HFFc6 (cell line): ENCODE measurements at regions not wholly inside any gene's neighbourhood (a gene's known extent, or its start where the extent isn't known, plus 50 kb on each side); places are given as distances from the start of the nearest gene placed in this dataset.

Source experiments
- DNase-seq: peaks from one replicate; pipeline ENCODE4 v3.0.0-alpha.2; 2018
- H3K27ac Mint-ChIP-seq: 2 replicates; pipeline ENCODE4 v1.8.0; 2020; ENCODE audit warnings: mild to moderate bottlenecking, mixed read lengths
- H3K27me3 Mint-ChIP-seq: 2 replicates; pipeline ENCODE4 v1.8.0; 2021; ENCODE audit warnings: mild to moderate bottlenecking, moderate library complexity, mixed read lengths; ENCODE audit not compliant: insufficient read depth
- H3K36me3 Mint-ChIP-seq: 2 replicates; pipeline ENCODE4 v1.8.0; 2021; ENCODE audit warnings: low read depth, mixed read lengths
- H3K4me1 Mint-ChIP-seq: 2 replicates; pipeline ENCODE4 v1.8.0; 2020; ENCODE audit warnings: low read depth, mixed read lengths
- H3K4me3 Mint-ChIP-seq: 2 replicates; pipeline ENCODE4 v1.8.0; 2020; ENCODE audit warnings: mild to moderate bottlenecking, moderate library complexity, mixed read lengths
- H3K9me3 Mint-ChIP-seq: 2 replicates; pipeline ENCODE4 v1.8.0; 2020; ENCODE audit warnings: mild to moderate bottlenecking, mixed read lengths
- TF ChIP-seq, protein P1 (sequence below): fragments of 200-600 bp; sonication (generic); IDR thresholded peaks from 2 replicates; pipeline ENCODE4 v1.5.0; 2021; ENCODE audit warnings: antibody characterized with exemption, mild to moderate bottlenecking

DNA sequence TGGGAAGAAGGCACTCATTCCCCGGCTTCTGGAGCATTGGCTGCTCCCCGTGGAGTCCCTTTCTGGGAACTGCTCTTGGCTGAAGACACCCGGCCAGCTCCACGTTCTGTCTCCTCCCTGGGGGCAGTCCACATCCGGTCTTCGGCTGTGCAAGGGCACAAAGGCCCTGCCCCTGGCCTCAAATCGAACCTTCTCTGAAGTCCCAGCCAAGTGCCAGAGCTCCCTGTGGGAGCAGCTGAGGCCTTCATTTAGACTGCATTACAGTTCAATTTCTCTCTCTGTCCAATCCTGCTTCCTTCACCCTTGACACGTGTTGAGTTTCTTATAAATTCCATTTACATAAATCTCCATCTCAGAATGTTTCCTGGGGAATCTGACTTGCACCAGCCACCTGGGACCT is 132.9 kb upstream of the POU3F1 start:
- Mint-ChIP-seq H3K36me3 (no peaks in the 10 kb centered on the region), H3K4me3 (no peak overlapping the region), H3K27ac (no peak overlapping the region), H3K27me3 (peaks cover 23% of the 10 kb centered on the region), H3K4me1 (no peaks in the 10 kb centered on the region), H3K9me3 (no peaks in the 10 kb centered on the region)
- DNase-seq, result no peak
- TF ChIP-seq, protein P1, sequence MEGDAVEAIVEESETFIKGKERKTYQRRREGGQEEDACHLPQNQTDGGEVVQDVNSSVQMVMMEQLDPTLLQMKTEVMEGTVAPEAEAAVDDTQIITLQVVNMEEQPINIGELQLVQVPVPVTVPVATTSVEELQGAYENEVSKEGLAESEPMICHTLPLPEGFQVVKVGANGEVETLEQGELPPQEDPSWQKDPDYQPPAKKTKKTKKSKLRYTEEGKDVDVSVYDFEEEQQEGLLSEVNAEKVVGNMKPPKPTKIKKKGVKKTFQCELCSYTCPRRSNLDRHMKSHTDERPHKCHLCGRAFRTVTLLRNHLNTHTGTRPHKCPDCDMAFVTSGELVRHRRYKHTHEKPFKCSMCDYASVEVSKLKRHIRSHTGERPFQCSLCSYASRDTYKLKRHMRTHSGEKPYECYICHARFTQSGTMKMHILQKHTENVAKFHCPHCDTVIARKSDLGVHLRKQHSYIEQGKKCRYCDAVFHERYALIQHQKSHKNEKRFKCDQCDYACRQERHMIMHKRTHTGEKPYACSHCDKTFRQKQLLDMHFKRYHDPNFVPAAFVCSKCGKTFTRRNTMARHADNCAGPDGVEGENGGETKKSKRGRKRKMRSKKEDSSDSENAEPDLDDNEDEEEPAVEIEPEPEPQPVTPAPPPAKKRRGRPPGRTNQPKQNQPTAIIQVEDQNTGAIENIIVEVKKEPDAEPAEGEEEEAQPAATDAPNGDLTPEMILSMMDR, result no peak

DNA sequence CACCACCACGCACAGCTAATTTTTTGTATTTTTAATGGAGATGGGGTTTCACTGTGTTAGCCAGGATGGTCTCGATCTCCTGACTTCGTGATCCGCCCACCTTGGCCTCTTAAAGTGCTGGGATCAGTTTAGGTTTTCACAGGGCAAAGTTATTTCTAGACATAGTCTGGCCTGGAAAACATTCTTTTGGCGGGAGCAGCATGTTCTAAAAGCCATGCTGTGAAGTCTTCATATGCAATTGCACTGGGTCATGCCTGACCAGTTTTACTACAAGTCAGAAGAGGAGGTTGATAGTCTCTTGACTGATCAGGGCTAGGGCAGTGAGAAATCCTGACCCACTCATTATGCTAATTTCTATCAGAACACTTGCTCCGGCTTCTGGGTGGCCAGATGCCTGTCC is 131.6 kb upstream of the POU3F1 start:
- TF ChIP-seq, protein P1, result no peak
- no peaks in the 10 kb centered on the region for H3K4me1 Mint-ChIP-seq
- H3K27ac Mint-ChIP-seq, result no peak overlapping the region
- no peak overlapping the region for H3K4me3 Mint-ChIP-seq
- no peaks in the 10 kb centered on the region for H3K36me3 Mint-ChIP-seq
- H3K9me3 Mint-ChIP-seq, result no peaks in the 10 kb centered on the region
- peaks cover 21% of the 10 kb centered on the region for H3K27me3 Mint-ChIP-seq
- no peak for DNase-seq

DNA sequence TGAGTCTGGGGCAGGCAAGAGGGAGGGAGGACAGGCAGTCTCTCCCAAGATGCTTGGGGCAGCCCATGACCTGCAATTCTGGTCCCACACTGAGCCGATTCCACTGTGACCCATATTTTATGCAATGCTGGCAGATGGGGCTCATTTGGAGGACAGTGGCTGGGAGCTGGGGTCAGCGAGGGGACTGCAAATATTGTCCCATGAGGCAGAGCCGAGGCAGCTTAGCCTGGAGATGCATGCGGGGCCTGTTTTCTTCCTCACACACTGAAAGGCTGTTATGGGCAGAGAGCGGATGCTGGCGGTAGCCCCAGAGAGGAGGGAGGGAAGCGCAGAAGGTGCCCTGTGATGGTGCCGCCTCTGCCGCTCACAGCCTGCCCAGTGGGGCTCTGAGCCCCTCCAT is 128.5 kb upstream of the POU3F1 start:
- Mint-ChIP-seq H3K4me1 (no peaks in the 10 kb centered on the region), H3K36me3 (no peaks in the 10 kb centered on the region), H3K9me3 (no peaks in the 10 kb centered on the region), H3K27me3 (peaks cover 16% of the 10 kb centered on the region), H3K27ac (no peak overlapping the region), H3K4me3 (no peak overlapping the region)
- TF ChIP-seq, protein P1, result no peak
- no peak for DNase-seq

DNA sequence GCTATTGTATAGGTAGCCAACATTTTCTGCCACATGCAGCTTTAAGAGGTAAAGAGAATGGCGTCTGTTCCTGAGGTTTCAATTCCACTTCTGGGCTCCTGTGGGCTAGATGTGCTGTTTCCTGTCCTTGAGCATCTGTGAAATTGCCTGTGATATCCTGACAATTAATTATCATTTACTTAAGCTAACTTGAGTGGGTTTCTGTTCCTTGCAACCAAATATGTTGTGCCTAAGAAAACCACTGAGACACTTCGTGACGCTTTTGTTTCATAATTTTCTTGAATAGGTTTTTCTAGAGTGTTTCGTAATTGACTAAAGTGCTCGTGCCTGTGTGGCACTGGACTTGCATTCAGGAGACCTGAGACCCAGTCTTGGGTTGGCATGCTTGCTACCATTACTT is 127.3 kb upstream of the POU3F1 start:
- Mint-ChIP-seq H3K36me3 (no peaks in the 10 kb centered on the region), H3K4me3 (no peak overlapping the region), H3K27ac (no peak overlapping the region), H3K4me1 (no peaks in the 10 kb centered on the region), H3K9me3 (no peaks in the 10 kb centered on the region), H3K27me3 (peaks cover 8% of the 10 kb centered on the region)
- TF ChIP-seq, protein P1, result no peak
- DNase-seq, result no peak

DNA sequence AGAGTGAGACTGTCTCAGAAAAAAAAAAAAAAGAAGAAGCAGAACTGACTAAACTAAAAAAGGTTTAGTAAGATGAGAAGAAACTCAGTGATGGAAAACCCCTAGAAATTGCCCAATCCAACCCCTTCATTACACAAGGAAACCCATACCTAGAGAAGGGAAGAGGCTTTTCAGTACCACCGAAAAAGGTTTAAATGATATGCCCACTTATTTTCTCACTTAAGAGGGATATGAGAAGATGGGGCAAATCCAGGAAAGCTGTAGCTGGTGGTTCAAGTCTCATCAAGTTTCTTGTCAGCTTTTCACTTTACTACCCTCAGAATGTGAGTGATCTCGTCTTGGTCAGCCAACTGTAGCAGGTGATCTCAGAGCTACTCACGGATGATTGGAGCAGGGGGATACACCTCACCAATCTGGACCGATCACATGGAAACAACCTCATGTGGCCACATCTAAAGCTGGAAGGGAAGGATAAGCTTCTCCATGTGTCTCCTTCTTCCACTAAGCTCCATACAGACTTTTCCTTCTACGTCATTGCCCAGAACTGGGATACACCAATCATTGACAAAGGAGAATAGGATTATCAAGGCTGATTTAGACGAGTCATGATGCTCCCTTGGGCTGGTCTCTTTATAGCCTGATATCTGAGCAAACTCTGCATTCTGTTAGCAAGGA is 126.7 kb upstream of the POU3F1 start:
- peaks cover 6% of the 10 kb centered on the region for H3K27me3 Mint-ChIP-seq
- no peaks in the 10 kb centered on the region for H3K4me1 Mint-ChIP-seq

More for the DNA sequence above, 126.7 kb upstream of the POU3F1 start:
- Mint-ChIP-seq H3K36me3 (no peaks in the 10 kb centered on the region), H3K4me3 (no peak overlapping the region), H3K27ac (no peak overlapping the region), H3K9me3 (no peaks in the 10 kb centered on the region)
- no peak for DNase-seq
- TF ChIP-seq, protein P1, result no peak
